ENCODE measurements at regions not wholly inside any gene's neighbourhood (a gene's known extent, or its start where the extent isn't known, plus 50 kb on each side); places are given as distances from the start of the nearest gene placed in this dataset.

- TF ChIP-seq CTCF (IDR thresholded peaks at IDR 0.05) (no peak), EZH2 (IDR thresholded peaks at IDR 0.05) (no peak), EZH2phosphoT487 (IDR thresholded peaks at IDR 0.05) (no peak)
Measured at GRCh38 chr10:128774979-128775378, 648.8 kb upstream of the MKI67 start.
